ENCODE measurements at regions not wholly inside any gene's neighbourhood (a gene's known extent, or its start where the extent isn't known, plus 50 kb on each side); places are given as distances from the start of the nearest gene placed in this dataset.

- Histone ChIP-seq H3K36me3 (ENCODE audit: control insufficient read depth, low read length) (no peaks in the 10 kb centered on the region), H3F3A (ENCODE audit: control insufficient read depth, insufficient read depth) (no peaks in the 10 kb centered on the region), H3K79me2 (ENCODE audit: control insufficient read depth, low read length) (no peaks in the 10 kb centered on the region)
These were observed 239.5 kb downstream of the DCDC2C start for GRCh38 chr2:3942841-3943240.

GRCh38 chr2:3944071-3944470, 240.7 kb downstream of the DCDC2C start:
- Histone ChIP-seq H3K27ac (ENCODE audit: low read depth, low read length) (no peak overlapping the region), H3K4me1 (ENCODE audit: control insufficient read depth, low read length) (no peaks in the 10 kb centered on the region), H3K4me3 (ENCODE audit: low read length) (no peak overlapping the region)

More at GRCh38 chr2:3942841-3943240, 239.5 kb downstream of the DCDC2C start:
- H3K9me3 ChIP-seq (ENCODE audit: control insufficient read depth, insufficient read depth, low read length): no peaks in the 10 kb centered on the region
- no peak overlapping the region for H3K4me2 ChIP-seq (ENCODE audit: low read length)
- no peak overlapping the region for H3K27ac ChIP-seq (ENCODE audit: low read depth, low read length)
- H3K4me1 ChIP-seq (ENCODE audit: control insufficient read depth, low read length): no peaks in the 10 kb centered on the region
- TF ChIP-seq EZH2phosphoT487 (IDR thresholded peaks at IDR 0.05; ENCODE audit: borderline replicate concordance, low read length) (no peak), CTCF (IDR thresholded peaks at IDR 0.05; ENCODE audit: low read depth, low read length, poor library complexity, severe bottlenecking) (no peak)
- H3K27me3 ChIP-seq (ENCODE audit: control insufficient read depth, low read length): no peaks in the 10 kb centered on the region
- H4K20me1 ChIP-seq (ENCODE audit: control insufficient read depth, insufficient read depth, low read depth, low read length): no peaks in the 10 kb centered on the region
- H3K4me3 ChIP-seq (ENCODE audit: low read length): no peak overlapping the region
- no peaks in the 10 kb centered on the region for H3K9me2 ChIP-seq (replicated peaks; ENCODE audit: control insufficient read depth, low read length)

GRCh38 chr2:3944841-3945240, 241.5 kb downstream of the DCDC2C start:
- no peaks in the 10 kb centered on the region for H3K36me3 ChIP-seq (ENCODE audit: control insufficient read depth, low read length)
- H3F3A ChIP-seq (ENCODE audit: control insufficient read depth, insufficient read depth): no peaks in the 10 kb centered on the region
- H3K27me3 ChIP-seq (ENCODE audit: control insufficient read depth, low read length): no peaks in the 10 kb centered on the region
- H4K20me1 ChIP-seq (ENCODE audit: control insufficient read depth, insufficient read depth, low read depth, low read length): no peaks in the 10 kb centered on the region
- TF ChIP-seq EZH2phosphoT487 (IDR thresholded peaks at IDR 0.05; ENCODE audit: borderline replicate concordance, low read length) (no peak), CTCF (IDR thresholded peaks at IDR 0.05; ENCODE audit: low read depth, low read length, poor library complexity, severe bottlenecking) (no peak)
- no peaks in the 10 kb centered on the region for H3K9me3 ChIP-seq (ENCODE audit: control insufficient read depth, insufficient read depth, low read length)
- no peak overlapping the region for H3K4me3 ChIP-seq (ENCODE audit: low read length)
- no peak overlapping the region for H3K4me2 ChIP-seq (ENCODE audit: low read length)
- H3K9me2 ChIP-seq (replicated peaks; ENCODE audit: control insufficient read depth, low read length): no peaks in the 10 kb centered on the region
- no peaks in the 10 kb centered on the region for H3K4me1 ChIP-seq (ENCODE audit: control insufficient read depth, low read length)
- no peak overlapping the region for H3K27ac ChIP-seq (ENCODE audit: low read depth, low read length)
- no peaks in the 10 kb centered on the region for H3K79me2 ChIP-seq (ENCODE audit: control insufficient read depth, low read length)

More at GRCh38 chr2:3944071-3944470, 240.7 kb downstream of the DCDC2C start:
- Histone ChIP-seq H3K27me3 (ENCODE audit: control insufficient read depth, low read length) (no peaks in the 10 kb centered on the region), H3K79me2 (ENCODE audit: control insufficient read depth, low read length) (no peaks in the 10 kb centered on the region), H3F3A (ENCODE audit: control insufficient read depth, insufficient read depth) (no peaks in the 10 kb centered on the region), H3K4me2 (ENCODE audit: low read length) (no peak overlapping the region), H3K9me3 (ENCODE audit: control insufficient read depth, insufficient read depth, low read length) (no peaks in the 10 kb centered on the region), H3K9me2 (replicated peaks; ENCODE audit: control insufficient read depth, low read length) (no peaks in the 10 kb centered on the region), H4K20me1 (ENCODE audit: control insufficient read depth, insufficient read depth, low read depth, low read length) (no peaks in the 10 kb centered on the region), H3K36me3 (ENCODE audit: control insufficient read depth, low read length) (no peaks in the 10 kb centered on the region)
- TF ChIP-seq EZH2phosphoT487 (IDR thresholded peaks at IDR 0.05; ENCODE audit: borderline replicate concordance, low read length) (no peak), CTCF (IDR thresholded peaks at IDR 0.05; ENCODE audit: low read depth, low read length, poor library complexity, severe bottlenecking) (no peak)
